ENCODE measurements at regions not wholly inside any gene's neighbourhood (a gene's known extent, or its start where the extent isn't known, plus 50 kb on each side); places are given as distances from the start of the nearest gene placed in this dataset.

GRCh38 chr2:41101281-41101680 is 649.4 kb upstream of the SLC8A1 start:
- Histone ChIP-seq H3K27me3 (no peaks in the 10 kb centered on the region), H3K36me3 (no peaks in the 10 kb centered on the region), H3K4me1 (no peaks in the 10 kb centered on the region), H3K27ac (no peak overlapping the region), H3K4me3 (no peak overlapping the region), H3K9me3 (no peaks in the 10 kb centered on the region)
- TF ChIP-seq EP300 (IDR thresholded peaks at IDR 0.05): no peak
- no peak for TF ChIP-seq POLR2A (IDR thresholded peaks at IDR 0.05)
- TF ChIP-seq POLR2AphosphoS5 (IDR thresholded peaks at IDR 0.05): no peak
- no peak for TF ChIP-seq CTCF (IDR thresholded peaks at IDR 0.05)
- WGBS, 2 donors (ENCODE audit: low coverage in 1 of 2): 50% methylated on average over 1 of the region's 1 CpG
- ATAC-seq: no peak

GRCh38 chr2:41109744-41110143 is 657.9 kb upstream of the SLC8A1 start:
- 95% methylated on average over 4 of the region's 4 CpGs; no CpG with 5 or more reads in 1 of the 2 donors for WGBS, 2 donors (ENCODE audit: low coverage in 1 of 2)
- no peak for TF ChIP-seq POLR2A (IDR thresholded peaks at IDR 0.05)
- TF ChIP-seq EP300 (IDR thresholded peaks at IDR 0.05): no peak
- TF ChIP-seq POLR2AphosphoS5 (IDR thresholded peaks at IDR 0.05): no peak
- no peak for TF ChIP-seq CTCF (IDR thresholded peaks at IDR 0.05)
- H3K4me3 ChIP-seq: no peak overlapping the region
- no peaks in the 10 kb centered on the region for H3K36me3 ChIP-seq
- H3K4me1 ChIP-seq: peaks cover 0 to 5% (median 0%) of the 10 kb centered on the region in 3 donors
- H3K27me3 ChIP-seq: no peaks in the 10 kb centered on the region
- H3K27ac ChIP-seq: no peak overlapping the region
- no peak for ATAC-seq
- no peaks in the 10 kb centered on the region for H3K9me3 ChIP-seq

GRCh38 chr2:41111836-41112627 is 660.1 kb upstream of the SLC8A1 start:
- no peak for ATAC-seq
- Histone ChIP-seq H3K36me3 (no peaks in the 10 kb centered on the region), H3K4me3 (no peak overlapping the region), H3K27me3 (no peaks in the 10 kb centered on the region), H3K4me1 (peaks cover 0 to 5% (median 0%) of the 10 kb centered on the region in 3 donors), H3K27ac (no peak overlapping the region), H3K9me3 (no peaks in the 10 kb centered on the region)
- no peak for TF ChIP-seq POLR2A (IDR thresholded peaks at IDR 0.05)
- no peak for TF ChIP-seq CTCF (IDR thresholded peaks at IDR 0.05)
- TF ChIP-seq POLR2AphosphoS5 (IDR thresholded peaks at IDR 0.05): no peak
- no peak for TF ChIP-seq EP300 (IDR thresholded peaks at IDR 0.05)
- 37 to 47% methylated on average over 3 to 5 of the region's 5 CpGs for WGBS, 2 donors (ENCODE audit: low coverage in 1 of 2)

- WGBS, 2 donors (ENCODE audit: low coverage in 1 of 2): 92 to 96% methylated on average over 8 of the region's 8 CpGs
- Histone ChIP-seq H3K27ac (no peak overlapping the region), H3K4me3 (no peak overlapping the region), H3K4me1 (peaks cover 0 to 5% (median 0%) of the 10 kb centered on the region in 3 donors), H3K9me3 (no peaks in the 10 kb centered on the region), H3K36me3 (no peaks in the 10 kb centered on the region), H3K27me3 (no peaks in the 10 kb centered on the region)
- no peak for TF ChIP-seq CTCF (IDR thresholded peaks at IDR 0.05)
- no peak for TF ChIP-seq POLR2A (IDR thresholded peaks at IDR 0.05)
- TF ChIP-seq POLR2AphosphoS5 (IDR thresholded peaks at IDR 0.05): no peak
- TF ChIP-seq EP300 (IDR thresholded peaks at IDR 0.05): no peak
- ATAC-seq: no peak
These were observed 664.4 kb upstream of the SLC8A1 start for GRCh38 chr2:41116106-41116797.
